Stimulated activated CD4-positive, alpha-beta T cell treated with anti-CD3 and anti-CD28 coated beads, Interleukin-15, amount 100 ng/mL, for 24 hours (primary cell): ENCODE measurements at regions not wholly inside any gene's neighbourhood (a gene's known extent, or its start where the extent isn't known, plus 50 kb on each side); places are given as distances from the start of the nearest gene placed in this dataset.

Experiments
- DNase-seq: peaks from one replicate; pipeline ENCODE4 v3.0.0-alpha.2; 2020

- no peak for DNase-seq
These were observed 412.1 kb upstream of the CWC22 start for GRCh38 chr2:180419212-180419611.

DNA sequence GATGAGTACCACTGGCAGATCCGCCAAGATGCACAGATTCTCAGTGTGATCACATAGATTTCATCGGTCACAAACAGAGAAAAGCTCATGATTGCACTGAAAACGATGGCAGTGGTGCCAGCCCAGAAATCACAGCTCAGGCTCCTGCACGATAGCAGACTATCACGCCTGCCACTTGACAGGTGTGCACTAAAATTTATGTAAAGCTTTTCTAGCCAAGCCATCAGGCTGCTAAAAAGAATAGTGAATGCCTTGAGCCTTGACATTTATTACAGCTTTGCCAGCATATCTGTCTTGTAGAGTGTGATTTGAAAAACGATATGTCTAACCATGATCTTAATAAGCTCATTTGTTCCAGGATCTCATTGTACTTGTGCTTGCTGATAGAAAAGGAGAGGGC is 409.5 kb upstream of the CWC22 start:
- DNase-seq: no peak

DNA sequence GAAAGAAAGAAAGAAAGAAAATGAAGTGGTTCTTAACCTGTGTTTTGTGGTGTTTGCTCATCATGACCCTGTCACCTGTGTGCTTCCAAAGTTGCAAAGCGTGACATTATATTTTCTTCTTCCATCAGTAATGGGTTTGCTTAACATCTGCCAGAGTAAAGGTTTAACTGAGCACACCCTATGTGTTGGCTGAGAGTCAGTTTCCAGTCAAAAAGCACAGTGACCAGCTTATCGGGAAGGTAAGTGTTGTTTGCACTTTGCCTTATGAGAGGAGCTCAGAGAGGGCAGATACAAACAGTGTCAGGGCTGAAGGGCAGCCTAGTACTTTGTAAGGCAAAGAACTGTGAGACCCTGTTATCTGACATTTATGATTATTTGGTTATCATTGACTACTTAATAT is 406.2 kb upstream of the CWC22 start:
- DNase-seq: no peak

DNA sequence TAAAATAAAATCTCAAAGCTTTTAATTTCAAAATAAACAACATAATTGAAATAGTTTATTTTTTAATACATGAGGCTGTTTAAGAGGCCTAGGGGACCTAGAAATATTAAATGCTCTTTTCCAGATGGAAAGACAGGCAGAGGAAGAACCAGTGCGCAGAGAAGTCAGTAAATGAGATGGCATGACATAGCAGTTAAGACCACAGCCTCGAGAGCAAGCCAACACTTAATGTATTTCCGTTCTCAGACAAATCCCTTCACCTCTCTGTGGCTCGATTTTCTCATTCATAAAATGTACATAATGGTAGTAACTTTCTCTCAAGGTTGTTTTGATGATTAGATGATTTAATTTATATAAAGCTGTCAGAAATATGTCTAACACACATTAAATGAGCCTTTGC is 405.1 kb upstream of the CWC22 start:
- DNase-seq: no peak

DNA sequence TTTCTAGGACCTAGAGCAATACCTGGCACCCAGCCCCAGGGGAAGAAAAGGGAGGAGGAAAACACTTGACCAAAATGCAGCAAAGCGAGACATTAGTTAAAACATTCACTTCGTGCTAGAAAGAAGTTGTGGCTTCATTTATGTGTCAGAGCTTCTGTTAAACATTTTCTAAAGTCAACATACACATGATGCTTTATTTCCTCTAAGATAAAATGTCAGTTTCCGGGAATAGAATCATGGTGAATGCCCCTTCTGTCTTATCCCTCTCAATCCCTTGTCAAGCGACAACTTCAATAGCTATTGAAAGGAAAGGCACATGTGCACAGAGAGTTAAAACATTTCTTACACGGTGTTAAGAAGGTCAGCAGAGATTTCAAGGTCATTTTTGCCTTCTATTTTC is 404.6 kb upstream of the CWC22 start:
- no peak for DNase-seq

- DNase-seq: no peak
These were observed 399.6 kb upstream of the CWC22 start for GRCh38 chr2:180406687-180407086.

GRCh38 chr2:180405520-180405919 is 398.4 kb upstream of the CWC22 start:
- no peak for DNase-seq

GRCh38 chr2:180394305-180394704 is 387.2 kb upstream of the CWC22 start:
- no peak for DNase-seq

DNA sequence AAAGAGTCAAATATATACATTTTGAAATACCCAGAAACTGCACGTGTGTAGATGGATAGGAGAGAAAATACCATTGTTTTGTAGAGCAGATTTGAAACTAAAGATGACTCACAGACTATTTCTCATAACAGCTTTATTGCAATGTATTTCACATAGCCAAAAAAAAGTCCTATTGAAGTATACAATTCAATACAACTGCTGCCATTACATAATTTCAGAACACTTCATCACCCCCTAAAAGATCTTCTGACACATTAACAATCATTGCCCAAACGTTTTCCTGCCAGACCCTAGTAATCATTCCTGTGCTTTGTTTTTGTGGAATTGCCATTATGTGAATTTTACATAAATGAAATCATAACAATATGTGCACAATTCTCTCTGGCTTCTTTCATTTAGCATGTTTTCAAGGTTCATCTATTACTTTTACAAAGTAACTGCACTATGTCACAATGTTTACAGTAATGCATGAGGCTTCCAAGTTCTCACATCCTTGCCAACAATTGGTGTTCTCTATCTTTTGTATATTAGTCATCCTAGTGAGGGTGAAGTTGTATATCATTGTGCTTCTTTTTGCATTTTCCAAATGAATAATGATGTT is 378.6 kb upstream of the CWC22 start:
- DNase-seq: no peak

- no peak for DNase-seq
These were observed 369.0 kb upstream of the CWC22 start for GRCh38 chr2:180376066-180376465.

- DNase-seq: no peak
These were observed 367.6 kb upstream of the CWC22 start for GRCh38 chr2:180374502-180375281.

- DNase-seq: no peak
These were observed 363.6 kb upstream of the CWC22 start for GRCh38 chr2:180370511-180371205.

DNA sequence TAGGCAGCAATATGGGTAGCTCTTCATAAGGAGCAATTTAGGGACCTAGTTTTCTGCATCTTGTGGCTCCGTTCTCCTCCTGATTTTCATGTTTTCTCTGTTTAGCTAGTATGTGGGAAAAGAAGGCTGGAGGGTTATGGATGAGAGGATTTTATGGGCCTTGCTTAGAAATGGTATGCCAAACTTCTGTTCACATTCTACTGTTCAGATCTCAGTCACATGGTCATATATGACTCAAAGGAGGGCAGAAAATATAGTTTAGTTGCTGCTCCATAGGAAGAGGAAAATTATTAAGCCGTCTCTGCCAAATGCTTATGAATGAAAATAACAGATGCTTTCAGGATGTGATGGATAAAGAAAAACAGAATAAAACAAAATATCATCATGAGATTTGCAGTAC is 361.8 kb upstream of the CWC22 start:
- DNase-seq: no peak

GRCh38 chr2:180367815-180368214 is 360.7 kb upstream of the CWC22 start:
- DNase-seq: no peak

- DNase-seq: no peak
These were observed 359.4 kb upstream of the CWC22 start for GRCh38 chr2:180366481-180366880.

DNA sequence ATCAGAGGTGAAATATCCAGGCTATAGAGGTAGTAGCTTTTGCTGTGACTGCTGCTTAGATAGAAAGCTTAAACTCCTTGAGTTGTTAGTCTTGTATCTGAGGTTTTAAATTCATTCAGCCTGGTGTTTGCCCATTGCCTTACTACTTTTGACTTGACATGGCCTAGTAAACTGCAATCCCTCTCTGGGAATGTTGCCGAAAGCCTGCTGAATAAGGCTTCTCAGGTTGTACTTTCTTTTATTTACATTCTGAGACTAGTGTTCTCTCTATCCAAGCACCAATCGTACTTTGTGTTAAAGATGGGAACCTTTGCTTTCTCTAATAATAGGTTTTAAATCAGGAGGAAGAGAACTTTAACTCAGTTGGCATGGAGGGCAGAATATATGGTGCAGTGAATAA is 357.6 kb upstream of the CWC22 start:
- no peak for DNase-seq

DNA sequence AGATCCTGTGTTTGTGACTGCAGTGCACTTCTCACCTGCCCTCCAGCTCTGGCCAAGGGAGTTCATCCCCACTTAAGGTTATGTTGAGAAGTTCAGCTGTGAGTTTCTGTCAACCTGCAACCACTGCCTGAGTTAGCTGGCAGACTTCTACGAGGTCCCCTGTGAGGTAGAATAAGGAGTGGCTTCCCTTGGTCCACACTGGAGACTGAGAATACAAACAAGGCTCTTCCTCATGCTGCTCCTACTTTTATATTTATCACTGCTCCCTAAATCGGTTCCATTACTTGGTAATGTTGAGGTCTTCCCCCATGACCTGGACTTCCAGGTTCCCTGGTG is 353.2 kb upstream of the CWC22 start:
- no peak for DNase-seq

- DNase-seq: no peak
These were observed 352.6 kb upstream of the CWC22 start for GRCh38 chr2:180359522-180360282.

GRCh38 chr2:180358458-180358857 is 351.4 kb upstream of the CWC22 start:
- DNase-seq: no peak

DNA sequence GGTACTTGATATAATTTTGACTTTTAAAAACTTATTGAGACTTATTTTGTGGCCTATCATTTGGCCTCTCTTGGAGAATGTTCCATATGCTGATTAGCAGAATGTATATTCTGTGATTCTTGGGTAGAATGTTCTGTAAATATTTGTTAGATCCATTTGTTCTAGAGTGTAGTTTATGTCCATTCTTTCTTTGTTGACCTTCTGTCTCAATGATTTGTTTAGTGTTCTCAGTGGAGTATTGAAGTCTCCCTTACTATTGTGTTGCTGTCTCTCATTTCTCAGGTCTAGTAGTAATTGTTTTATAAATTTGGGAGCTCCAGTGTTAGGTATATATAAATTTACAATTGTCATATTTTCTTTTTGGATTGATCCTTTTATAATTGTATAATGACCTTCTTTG is 349.6 kb upstream of the CWC22 start:
- no peak for DNase-seq

DNA sequence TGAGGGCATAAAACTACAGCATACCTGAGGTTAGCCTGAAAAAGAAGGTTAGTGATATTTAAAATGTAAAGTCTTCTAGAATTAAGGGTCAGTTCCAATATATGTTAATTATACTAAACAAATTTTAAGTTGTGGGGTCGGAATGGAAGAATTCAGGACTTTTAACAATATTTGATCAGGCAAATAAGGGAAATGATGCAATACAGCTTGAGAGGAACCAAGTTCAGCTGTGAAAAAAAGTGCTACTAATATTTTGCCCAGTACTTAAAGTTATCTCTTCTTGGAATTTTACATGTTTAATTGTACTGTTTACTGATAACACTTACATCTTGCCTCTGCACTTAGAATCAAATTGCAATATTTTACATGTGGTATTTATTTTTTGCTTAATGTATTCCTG is 345.5 kb upstream of the CWC22 start:
- DNase-seq: no peak

- no peak for DNase-seq
These were observed 342.7 kb upstream of the CWC22 start for GRCh38 chr2:180349809-180350208.

DNA sequence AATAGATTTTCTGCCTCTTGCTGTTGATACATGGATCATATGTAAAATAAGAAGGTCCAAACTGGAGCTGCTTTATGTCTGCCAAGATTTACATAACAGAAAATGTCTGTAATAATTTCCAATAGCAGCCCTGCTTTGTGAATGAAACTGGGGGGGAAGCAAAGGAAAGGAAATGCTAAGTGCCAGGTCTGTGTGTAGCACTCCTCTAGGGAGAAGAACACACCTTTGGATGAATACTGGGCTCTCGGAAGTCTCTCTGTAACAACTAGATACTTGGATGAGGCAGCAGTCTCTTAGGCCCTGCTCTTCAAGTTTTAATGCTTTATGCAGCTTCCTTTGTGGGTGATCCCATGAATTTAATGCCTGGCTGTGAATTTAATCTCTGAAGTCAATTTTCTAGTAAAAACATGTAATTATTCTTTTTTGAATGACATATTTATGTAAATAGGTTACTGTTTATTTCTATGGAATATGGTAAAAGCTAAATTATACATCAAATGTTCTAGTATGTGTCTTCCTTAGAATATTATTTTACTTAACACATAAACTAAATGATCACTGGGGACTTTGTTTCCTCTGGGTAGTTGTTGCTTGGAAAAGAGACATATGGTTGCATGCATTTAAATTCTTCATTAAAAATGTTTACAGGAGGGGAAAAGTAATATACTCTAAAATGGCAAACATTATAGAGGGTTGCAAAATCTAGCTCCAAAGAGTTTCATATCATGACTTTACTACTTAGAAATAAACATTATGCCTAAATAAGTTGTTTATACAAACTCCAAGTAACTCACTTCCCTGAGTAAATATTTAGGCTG is 336.6 kb upstream of the CWC22 start:
- no peak for DNase-seq
